ENCODE measurements at regions not wholly inside any gene's neighbourhood (a gene's known extent, or its start where the extent isn't known, plus 50 kb on each side); places are given as distances from the start of the nearest gene placed in this dataset.

- DNase-seq, result no peak
Measured at GRCh38 chr18:72470391-72470790, 73.8 kb downstream of the CBLN2 start.

GRCh38 chr18:72468021-72468710 lies 76.0 kb downstream of the CBLN2 start:
- DNase-seq, result no peak

GRCh38 chr18:72460210-72460680 lies 83.9 kb downstream of the CBLN2 start:
- no peak for DNase-seq

GRCh38 chr18:72458271-72458670 lies 85.9 kb downstream of the CBLN2 start:
- no peak for DNase-seq

- DNase-seq, result no peak
Measured at GRCh38 chr18:72456802-72457201, 87.3 kb downstream of the CBLN2 start.

GRCh38 chr18:72452328-72452727 lies 91.8 kb downstream of the CBLN2 start:
- DNase-seq, result no peak

- DNase-seq, result no peak
Measured at GRCh38 chr18:72444798-72445155, 99.4 kb downstream of the CBLN2 start.

- no peak for DNase-seq
Measured at GRCh38 chr18:72444111-72444797, 99.9 kb downstream of the CBLN2 start.

- DNase-seq, result no peak
Measured at GRCh38 chr18:72436401-72436800, 107.7 kb downstream of the CBLN2 start.

GRCh38 chr18:72433756-72434155 lies 110.4 kb downstream of the CBLN2 start:
- no peak for DNase-seq

- no peak for DNase-seq
Measured at GRCh38 chr18:72427721-72428120, 116.4 kb downstream of the CBLN2 start.

GRCh38 chr18:72419914-72420313 lies 124.2 kb downstream of the CBLN2 start:
- DNase-seq, result no peak

GRCh38 chr18:72412927-72413326 lies 131.2 kb downstream of the CBLN2 start:
- no peak for DNase-seq

- no peak for DNase-seq
Measured at GRCh38 chr18:72411261-72411660, 132.9 kb downstream of the CBLN2 start.

- no peak for DNase-seq
Measured at GRCh38 chr18:72410399-72410798, 133.7 kb downstream of the CBLN2 start.

- no peak for DNase-seq
Measured at GRCh38 chr18:72409903-72410302, 134.2 kb downstream of the CBLN2 start.

- no peak for DNase-seq
Measured at GRCh38 chr18:72407048-72407447, 137.1 kb downstream of the CBLN2 start.

- no peak for DNase-seq
Measured at GRCh38 chr18:72391951-72392350, 152.2 kb downstream of the CBLN2 start.

GRCh38 chr18:72391427-72391826 lies 152.7 kb downstream of the CBLN2 start:
- no peak for DNase-seq

- no peak for DNase-seq
Measured at GRCh38 chr18:72378016-72378415, 166.1 kb downstream of the CBLN2 start.

- DNase-seq, result no peak
Measured at GRCh38 chr18:72376256-72376655, 167.9 kb downstream of the CBLN2 start.

GRCh38 chr18:72375618-72376017 lies 168.5 kb downstream of the CBLN2 start:
- no peak for DNase-seq

- DNase-seq, result no peak
Measured at GRCh38 chr18:72372076-72372475, 172.1 kb downstream of the CBLN2 start.

- DNase-seq, result no peak
Measured at GRCh38 chr18:72368308-72368707, 175.8 kb downstream of the CBLN2 start.

GRCh38 chr18:72360634-72361033 lies 183.5 kb downstream of the CBLN2 start:
- DNase-seq, result no peak
